ENCODE measurements at regions not wholly inside any gene's neighbourhood (a gene's known extent, or its start where the extent isn't known, plus 50 kb on each side); places are given as distances from the start of the nearest gene placed in this dataset.

DNA sequence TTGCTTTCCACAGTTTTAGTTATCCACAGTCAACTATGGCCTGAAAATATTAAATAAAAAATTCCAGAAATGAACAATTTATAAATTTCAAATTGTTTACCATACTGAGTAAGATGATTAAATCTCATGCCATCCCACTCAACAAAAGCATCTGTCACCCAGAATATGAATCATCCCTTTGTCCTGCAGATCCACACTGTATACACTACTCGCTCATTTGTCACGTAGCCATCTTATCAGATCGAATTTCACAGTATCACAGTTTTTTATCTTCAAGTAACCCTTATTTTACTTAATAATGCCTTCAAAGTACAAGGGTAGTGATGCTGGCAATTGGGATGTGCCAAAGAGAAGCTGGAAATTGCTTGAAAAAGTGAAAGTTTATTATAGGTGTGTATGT lies 291.8 kb upstream of the LRATD1 start:
- in situ Hi-C loops (cut with HindIII; ENCODE audit: low sequenced_read_pairs): no loop called here

DNA sequence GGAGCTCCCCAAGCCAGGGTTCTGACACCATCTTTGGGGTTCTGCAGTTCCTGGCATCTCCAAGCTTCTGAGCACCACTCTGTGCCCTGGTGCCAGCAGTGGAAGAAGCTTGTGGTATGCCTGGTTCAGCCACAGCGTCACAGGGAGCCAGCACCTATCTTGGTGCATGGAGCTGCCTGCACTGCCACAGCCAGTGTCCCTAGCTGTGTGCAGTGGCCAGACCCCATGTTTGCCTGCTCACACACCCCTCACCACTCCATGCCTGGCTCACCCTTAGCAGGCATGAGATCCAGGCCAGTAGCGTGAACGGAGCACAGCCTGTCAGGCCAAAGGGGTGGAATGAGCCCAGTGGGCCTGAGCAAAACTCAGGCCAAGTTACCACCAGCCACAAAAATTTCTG lies 290.2 kb upstream of the LRATD1 start:
- DNase-seq (ENCODE audit: low spot score): no peak
- in situ Hi-C loops (cut with HindIII; ENCODE audit: low sequenced_read_pairs): no loop called here

More for the DNA sequence above, 291.8 kb upstream of the LRATD1 start:
- no peak for DNase-seq (ENCODE audit: low spot score)

DNA sequence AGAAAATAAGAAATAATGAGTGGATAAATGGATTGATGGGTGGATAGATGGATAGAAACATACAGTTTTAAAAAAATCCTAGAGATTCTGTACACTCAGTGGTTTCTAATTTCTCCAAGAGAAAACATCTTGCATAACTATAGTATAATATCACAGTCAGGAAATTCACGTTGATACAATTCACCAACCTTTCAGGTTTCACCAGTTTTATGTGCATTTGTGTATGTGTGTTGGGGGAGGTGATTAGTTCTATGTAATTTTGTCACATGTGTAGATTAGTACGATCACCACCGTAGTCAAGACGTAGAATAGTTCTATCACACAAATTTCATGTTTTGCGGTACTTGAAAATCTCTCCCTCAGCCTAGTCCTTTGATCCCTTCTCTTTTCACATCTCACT lies 288.2 kb upstream of the LRATD1 start:
- no peak for DNase-seq (ENCODE audit: low spot score)
- in situ Hi-C loops (cut with HindIII; ENCODE audit: low sequenced_read_pairs): no loop called here

DNA sequence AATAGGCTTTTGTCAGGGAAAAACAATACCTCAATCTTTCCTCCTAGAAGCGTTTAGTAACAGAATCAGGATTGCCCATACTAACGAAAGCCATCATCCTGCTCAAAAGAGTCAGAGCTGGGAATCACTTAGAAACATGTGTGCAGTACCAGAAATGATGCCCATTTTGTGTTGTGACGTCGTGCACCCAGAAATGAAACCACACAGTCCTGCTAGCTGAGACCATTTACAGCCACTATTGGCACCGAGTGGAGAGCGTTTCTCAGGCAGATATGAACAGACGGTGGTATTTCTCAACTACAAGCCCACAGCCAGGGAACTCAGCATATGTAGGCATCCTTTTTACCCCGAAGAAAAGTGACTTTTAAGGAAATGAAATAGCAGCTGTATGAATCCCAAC lies 284.3 kb upstream of the LRATD1 start:
- no peak for DNase-seq (ENCODE audit: low spot score)
- in situ Hi-C loops (cut with HindIII; ENCODE audit: low sequenced_read_pairs): no loop called here

DNA sequence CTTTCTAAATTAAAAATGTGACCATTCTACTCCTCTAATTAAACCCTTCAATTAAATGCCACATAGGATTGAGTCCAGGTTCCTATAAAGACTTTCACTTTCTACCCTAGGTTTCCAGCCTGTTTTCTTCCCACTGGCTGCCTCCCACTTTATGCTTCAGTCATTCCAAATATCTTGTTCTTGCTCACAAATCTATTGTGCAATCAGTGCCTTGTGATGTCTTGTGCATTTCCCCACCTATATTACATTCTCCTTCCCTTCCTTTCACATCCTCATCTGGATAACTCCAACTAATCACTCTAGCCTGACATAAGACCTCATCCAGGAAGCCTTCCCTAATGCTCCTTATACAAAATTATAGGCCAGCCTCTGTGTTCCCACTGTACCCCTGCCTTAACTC lies 281.7 kb upstream of the LRATD1 start:
- in situ Hi-C loops (cut with HindIII; ENCODE audit: low sequenced_read_pairs): no loop called here
- DNase-seq (ENCODE audit: low spot score): no peak

DNA sequence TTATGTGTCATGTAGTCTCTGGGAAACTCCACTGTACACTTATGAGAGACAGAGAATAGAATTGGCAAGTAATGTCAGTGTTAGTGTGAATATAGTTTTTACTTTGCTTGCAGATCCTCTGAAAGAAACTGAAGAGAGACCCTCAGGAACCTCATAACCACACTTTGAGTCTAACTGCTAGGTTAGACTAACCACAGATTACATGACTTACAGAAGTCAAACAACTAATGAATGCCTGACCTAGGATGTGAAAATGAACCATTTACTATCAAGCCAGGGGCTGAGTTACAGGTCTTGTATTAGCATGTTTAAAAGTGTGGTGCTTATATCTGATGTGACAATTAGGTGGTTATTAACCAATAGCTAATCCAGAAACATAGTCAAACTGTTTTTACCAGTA lies 280.4 kb upstream of the LRATD1 start:
- in situ Hi-C loops (cut with HindIII; ENCODE audit: low sequenced_read_pairs): no loop called here
- no peak for DNase-seq (ENCODE audit: low spot score)

DNA sequence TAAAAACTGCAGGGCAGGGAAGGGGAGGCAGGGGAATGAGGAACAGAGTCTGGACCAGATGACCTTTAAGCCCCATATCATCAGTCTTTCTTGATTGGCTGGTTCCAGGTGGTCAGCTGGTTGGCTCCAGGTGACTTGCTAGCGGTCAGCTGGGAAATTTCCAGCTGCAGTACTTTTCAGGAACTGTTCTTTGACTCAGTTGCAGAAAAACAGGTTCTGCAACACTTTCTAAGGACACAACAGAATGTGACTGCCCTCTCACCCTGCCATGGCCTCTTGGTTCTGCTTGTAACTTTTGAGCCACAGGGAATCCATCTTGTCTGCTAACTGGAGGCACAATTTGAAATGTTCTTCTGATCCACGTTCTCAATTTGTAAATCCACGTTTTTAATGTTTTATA lies 278.3 kb upstream of the LRATD1 start:
- in situ Hi-C loops (cut with HindIII; ENCODE audit: low sequenced_read_pairs): no loop called here
- no peak for DNase-seq (ENCODE audit: low spot score)

DNA sequence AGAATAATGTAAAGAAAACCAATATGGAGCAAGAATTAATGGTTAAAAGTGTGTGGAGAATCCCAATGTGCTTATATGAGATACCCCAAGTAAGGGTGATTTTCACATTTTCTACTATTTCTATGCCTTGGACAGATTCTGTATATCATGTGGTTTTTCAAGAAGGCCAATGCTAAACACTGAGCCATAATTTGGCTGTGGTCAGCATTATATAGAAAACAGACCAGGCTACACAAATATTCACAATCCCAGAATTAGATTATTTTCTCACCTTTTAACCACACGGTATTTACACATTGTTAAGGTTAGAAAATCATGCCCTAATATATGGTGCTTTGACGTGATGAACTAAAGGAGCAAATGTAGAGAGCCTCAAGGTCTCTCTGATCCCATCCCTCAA lies 277.4 kb upstream of the LRATD1 start:
- in situ Hi-C loops (cut with HindIII; ENCODE audit: low sequenced_read_pairs): no loop called here
- no peak for DNase-seq (ENCODE audit: low spot score)

DNA sequence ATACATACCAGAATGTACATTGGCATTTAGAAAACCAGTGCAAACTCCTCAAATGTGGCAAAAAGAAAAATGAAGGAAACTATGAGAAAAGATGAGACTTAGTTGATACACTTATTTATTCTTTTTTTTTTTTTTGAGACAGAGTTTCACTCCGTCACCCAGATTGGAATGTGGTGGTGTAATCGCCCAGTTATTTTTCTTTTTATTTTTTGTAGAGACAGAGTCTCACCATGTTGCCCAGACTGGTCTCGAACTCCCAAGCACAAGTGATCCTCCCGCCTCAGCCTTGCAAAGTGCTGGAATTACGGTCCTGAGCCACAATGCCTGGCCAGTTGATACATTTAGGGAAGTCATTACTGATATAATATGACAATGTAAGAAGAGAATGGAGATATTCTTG lies 274.2 kb upstream of the LRATD1 start:
- in situ Hi-C loops (cut with HindIII; ENCODE audit: low sequenced_read_pairs): no loop called here
- no peak for DNase-seq (ENCODE audit: low spot score)

DNA sequence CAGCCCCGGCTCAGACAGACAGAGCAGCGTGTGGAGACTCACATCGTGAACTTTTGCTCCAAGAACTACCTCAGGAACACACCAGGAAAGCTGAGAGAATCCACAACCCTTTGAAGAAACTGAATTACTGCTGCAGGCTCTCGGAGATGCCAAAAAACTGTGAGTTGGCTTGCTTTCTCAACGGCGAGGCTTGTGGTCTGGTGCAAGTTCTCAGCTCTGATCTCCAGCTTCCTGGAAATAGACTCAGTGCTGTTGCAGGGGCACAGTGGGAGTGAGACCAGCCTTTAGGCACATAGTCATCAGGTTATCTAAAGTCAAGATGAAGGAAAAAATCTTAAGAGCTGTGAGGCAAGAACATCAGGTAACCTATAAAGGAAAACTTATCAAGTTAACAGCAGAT lies 273.7 kb upstream of the LRATD1 start:
- DNase-seq (ENCODE audit: low spot score): no peak
- in situ Hi-C loops (cut with HindIII; ENCODE audit: low sequenced_read_pairs): no loop called here

DNA sequence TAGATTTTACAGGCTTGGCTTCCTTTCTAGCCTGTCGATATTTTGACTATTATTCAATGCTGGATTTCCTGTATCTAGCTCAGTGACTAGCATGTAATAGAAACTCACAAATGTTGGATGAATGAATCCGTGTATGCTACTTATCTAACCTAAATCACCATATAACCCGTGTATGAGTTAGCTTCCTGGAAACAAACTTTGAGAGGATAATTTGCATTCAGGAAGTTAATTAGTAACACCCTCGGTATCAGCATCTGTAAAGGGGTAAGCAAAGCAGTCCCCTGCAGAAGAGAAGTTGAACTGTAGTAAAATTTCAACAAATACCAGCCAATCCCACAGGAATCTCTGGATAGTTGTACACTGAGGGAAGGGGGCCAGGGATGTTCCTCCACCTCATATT lies 269.4 kb upstream of the LRATD1 start:
- no peak for DNase-seq (ENCODE audit: low spot score)
- in situ Hi-C loops (cut with HindIII; ENCODE audit: low sequenced_read_pairs): no loop called here

DNA sequence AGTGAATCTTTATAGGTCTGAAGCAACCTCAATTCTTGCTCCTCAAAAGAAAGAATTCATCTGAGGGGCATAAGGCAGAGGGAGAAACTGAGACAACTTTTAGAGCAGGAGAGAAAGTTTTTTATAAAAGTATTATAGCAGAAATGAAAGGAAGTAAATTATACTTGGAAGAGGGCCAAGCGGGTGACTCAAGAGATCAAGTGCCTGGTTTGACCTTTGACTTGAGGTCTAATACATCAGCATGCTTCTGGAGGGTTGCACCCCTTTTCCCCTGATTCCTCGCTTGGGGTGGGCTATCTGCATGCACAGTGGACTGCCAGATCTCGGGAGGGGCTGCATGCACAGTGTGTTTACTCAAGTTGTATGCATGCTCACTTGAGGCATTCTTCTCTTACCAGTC lies 268.5 kb upstream of the LRATD1 start:
- in situ Hi-C loops (cut with HindIII; ENCODE audit: low sequenced_read_pairs): no loop called here
- DNase-seq (ENCODE audit: low spot score): no peak

DNA sequence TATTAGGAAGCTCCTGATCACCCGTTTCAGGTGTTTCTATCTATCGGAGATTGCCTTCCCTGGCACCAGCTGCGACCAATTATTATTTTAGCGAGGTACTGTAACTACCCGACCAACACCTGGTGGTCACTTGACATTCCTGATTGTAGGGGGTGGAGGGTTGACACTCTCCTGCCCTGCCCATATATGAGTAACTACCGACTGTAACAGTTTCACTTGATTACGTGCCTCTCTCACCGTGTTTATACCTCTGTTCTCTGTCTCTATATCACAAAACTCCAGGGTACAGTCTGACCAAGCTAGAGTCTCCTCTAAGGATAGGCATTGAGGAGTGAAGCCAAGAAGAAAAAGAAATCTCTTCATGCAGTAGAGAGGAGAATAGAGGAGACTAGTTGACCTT lies 268.0 kb upstream of the LRATD1 start:
- no peak for DNase-seq (ENCODE audit: low spot score)
- in situ Hi-C loops (cut with HindIII; ENCODE audit: low sequenced_read_pairs): no loop called here

DNA sequence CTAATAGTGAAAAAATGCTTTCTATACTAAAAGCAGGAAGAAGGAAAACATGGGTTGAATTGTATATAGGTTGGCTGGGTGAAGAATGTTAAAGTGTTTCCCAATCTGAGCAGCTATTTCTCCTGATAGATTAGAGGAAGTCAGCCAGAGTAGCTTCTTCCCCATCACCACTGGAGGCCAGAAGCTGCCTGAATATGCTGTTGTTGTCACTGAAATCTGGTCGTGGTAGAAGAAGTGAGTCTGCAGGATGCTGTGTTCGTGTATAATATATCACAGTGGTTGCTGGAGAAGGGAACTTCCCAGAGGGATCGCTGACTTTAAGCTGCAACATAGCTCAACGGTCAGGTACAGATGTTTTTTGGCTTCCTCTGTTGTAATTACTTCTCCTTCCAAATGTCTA lies 247.5 kb upstream of the LRATD1 start:
- in situ Hi-C loops (cut with HindIII; ENCODE audit: low sequenced_read_pairs): no loop called here
- no peak for DNase-seq (ENCODE audit: low spot score)

DNA sequence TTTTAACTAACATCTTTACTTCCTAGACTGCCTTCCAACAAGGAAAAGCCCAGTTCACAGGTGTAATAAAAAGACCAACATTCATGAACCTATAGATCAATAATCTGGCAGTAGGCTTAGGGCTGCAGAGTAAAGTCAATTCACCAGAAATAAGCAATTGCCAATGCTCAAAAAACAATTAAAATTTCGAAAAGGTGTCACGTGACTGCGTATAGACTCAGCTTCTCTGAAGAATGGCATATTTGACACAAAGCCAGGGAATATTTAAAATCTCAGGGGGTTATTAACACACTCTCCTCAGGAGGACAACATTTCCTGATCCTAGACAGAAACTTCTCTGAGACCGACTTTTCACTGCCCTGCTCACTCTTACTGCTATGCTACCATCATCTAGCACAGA lies 245.2 kb upstream of the LRATD1 start:
- in situ Hi-C loops (cut with HindIII; ENCODE audit: low sequenced_read_pairs): no loop called here
- DNase-seq (ENCODE audit: low spot score): no peak

DNA sequence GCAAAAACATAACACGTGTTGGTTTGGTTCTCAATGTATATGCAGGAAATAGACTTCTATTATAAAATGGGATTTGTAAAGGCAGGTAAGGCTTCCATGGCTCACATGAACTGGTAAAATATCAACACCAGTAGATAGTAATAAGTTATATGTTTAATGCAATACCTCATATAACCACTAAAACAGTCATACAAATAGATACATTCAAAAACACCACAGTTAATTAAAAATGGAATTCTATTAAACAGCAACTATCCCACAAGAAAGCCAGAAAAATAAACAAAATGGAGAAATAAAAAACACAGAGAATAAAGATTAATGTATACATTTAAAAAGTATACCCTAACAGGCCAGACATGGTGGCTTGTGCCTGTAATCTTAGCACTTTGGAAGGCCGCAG lies 243.8 kb upstream of the LRATD1 start:
- in situ Hi-C loops (cut with HindIII; ENCODE audit: low sequenced_read_pairs): no loop called here
- DNase-seq (ENCODE audit: low spot score): no peak

DNA sequence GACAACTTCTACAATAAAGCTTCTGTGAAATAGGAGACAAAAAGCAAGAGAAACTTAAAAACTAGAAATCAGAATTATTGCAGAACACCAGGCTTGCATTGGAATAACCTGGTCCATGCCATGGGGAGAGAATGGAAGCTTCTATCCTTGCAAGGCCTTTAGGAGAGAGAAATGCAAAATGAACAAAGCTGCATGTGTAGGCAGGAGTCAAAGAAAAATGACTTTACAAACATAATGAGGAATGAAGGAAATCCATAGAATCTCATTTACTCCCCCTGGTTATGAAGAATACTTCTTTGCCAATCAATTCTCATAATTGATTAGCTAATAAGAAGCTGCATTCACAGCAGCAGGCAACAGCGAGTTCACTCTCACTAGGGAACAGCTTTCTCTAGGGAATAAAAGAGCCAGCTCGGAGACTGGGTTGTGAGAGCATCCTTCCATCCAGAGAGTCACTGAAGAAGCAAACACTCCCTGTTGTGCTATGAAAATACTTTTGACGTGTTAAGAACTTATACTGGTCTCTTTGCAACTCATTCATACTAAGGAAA lies 235.9 kb upstream of the LRATD1 start:
- in situ Hi-C loops (cut with HindIII; ENCODE audit: low sequenced_read_pairs): no loop called here
- no peak for DNase-seq (ENCODE audit: low spot score)

DNA sequence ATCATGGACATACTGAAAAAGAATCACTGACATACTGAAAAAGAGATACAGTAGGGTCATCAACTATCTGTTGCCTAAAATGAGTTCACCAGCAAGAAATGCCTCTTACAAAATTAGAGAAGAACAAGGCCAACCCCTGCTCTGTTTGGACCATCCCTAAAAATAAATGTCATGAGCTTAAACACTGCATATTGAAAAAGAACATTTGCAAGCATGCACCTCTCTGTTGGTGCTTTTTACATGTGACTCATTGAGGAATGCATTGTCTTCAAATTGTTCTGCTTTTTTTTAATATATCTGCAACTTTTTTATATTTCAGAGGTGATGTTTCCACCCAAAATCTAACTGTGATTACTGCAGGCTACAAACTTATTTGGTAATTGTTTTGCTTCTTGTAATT lies 233.9 kb upstream of the LRATD1 start:
- in situ Hi-C loops (cut with HindIII; ENCODE audit: low sequenced_read_pairs): no loop called here
- no peak for DNase-seq (ENCODE audit: low spot score)

DNA sequence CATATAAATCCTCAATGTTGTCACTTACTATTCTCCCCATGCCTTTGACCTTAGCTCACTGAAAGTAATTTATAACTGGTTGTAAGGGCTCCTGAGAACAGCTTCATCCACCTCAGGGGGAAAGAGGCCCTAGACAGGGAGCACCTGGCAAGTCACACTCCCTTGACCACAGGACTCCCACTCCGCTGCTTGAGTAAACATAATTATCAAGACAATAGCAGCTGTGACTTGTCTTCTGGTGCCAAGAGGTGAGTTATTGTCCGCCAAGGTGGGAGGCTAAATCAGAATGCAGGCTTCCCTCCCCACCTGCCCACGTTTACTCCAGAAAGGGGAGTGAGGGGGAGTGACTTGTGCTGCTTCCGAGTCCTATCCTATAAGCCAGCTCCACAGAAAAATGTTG lies 230.6 kb upstream of the LRATD1 start:
- no peak for DNase-seq (ENCODE audit: low spot score)
- in situ Hi-C loops (cut with HindIII; ENCODE audit: low sequenced_read_pairs): no loop called here

DNA sequence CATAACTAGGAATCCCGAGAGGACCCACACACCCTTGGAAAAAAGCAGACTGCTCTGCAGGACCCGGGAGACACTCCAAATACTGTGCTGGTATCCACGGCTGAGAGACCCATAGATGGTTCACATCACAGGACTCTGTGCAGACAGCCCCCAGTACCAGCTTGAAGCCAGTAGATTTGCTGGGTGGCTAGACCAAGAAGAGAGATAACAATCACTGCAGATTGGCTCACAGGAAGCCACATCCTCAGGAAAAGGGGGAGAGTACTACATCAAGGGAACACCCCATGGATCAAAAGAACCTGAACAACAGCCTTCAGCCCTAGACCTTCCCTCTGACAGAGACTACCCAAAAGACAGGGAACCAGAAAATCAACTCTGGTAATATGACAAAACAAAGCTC lies 223.8 kb upstream of the LRATD1 start:
- in situ Hi-C loops (cut with HindIII; ENCODE audit: low sequenced_read_pairs): no loop called here
- DNase-seq (ENCODE audit: low spot score): no peak

DNA sequence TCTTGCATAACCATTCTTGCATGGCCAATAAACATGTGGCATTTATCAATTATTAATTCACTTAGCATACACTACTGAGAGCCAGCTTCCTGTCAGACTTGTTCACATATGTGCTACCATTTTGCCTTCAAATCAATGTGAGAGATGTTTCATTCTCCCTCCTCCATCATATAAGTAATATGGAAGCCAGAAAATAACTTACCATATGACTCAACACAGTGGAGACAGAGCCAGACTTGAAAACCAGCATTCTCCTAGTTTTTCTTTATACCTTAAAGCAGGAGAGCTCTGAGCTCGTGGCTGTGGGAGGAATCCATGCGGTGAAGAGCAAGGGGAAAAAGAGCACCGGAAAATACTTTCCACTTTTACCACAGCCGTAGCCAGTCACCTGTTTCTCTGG lies 215.0 kb upstream of the LRATD1 start:
- in situ Hi-C loops (cut with HindIII; ENCODE audit: low sequenced_read_pairs): no loop called here

DNA sequence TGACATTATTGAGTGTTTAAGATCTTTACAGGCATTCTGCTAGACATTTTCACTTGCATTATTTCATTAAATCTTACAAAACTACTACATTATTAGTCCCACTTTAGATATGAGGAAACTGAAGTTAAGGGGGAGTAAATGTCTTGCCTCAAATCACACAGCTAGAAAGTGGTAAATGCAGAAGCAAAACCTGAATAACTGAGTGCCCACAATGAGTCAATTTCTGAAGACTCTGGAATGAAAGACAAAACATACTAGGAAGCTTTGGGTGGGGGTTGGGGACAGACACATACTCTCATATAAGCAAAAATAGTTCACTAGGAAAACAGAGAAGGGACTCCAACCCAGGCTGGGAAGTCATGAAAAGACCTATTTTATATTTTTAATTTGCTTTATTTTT lies 214.4 kb upstream of the LRATD1 start:
- in situ Hi-C loops (cut with HindIII; ENCODE audit: low sequenced_read_pairs): no loop called here

More for the DNA sequence above, 215.0 kb upstream of the LRATD1 start:
- no peak for DNase-seq (ENCODE audit: low spot score)

More for the DNA sequence above, 214.4 kb upstream of the LRATD1 start:
- no peak for DNase-seq (ENCODE audit: low spot score)
